Breast epithelium (tissue), 3 donors: ENCODE measurements at regions not wholly inside any gene's neighbourhood (a gene's known extent, or its start where the extent isn't known, plus 50 kb on each side); places are given as distances from the start of the nearest gene placed in this dataset.

ENCODE experiments used
- CTCF ChIP-seq, 3 donors: fragments of 450-650 bp; IDR thresholded peaks; one replicate each; pipeline ENCODE4 v1.5.1; 2016 to 2017; ENCODE audit warnings: antibody characterized with exemption in 3 of 3, mild to moderate bottlenecking in 3 of 3, moderate library complexity in 3 of 3
- POLR2A ChIP-seq: fragments of 450-650 bp; IDR thresholded peaks from one replicate; pipeline ENCODE4 v1.6.1; 2016; ENCODE audit warnings: antibody characterized with exemption, mild to moderate bottlenecking, moderate library complexity
- POLR2AphosphoS5 ChIP-seq, 3 donors: sonication (generic); formaldehyde crosslinking; IDR thresholded peaks; one replicate each; pipeline ENCODE4 v1.6.1; 2017; ENCODE audit warnings: antibody characterized with exemption in 3 of 3

- TF ChIP-seq CTCF (IDR thresholded peaks at IDR 0.05) (no peak), POLR2A (no peak), POLR2AphosphoS5 (IDR thresholded peaks at IDR 0.05) (no peak)
These were observed 197.5 kb downstream of the RGS3 start for GRCh38 chr9:113661074-113661473.
